ENCODE measurements at regions not wholly inside any gene's neighbourhood (a gene's known extent, or its start where the extent isn't known, plus 50 kb on each side); places are given as distances from the start of the nearest gene placed in this dataset.

- FAIRE-seq (no peak), DNase-seq (ENCODE audit: low spot score) (no peak), ATAC-seq (no peak)
- WGBS (ENCODE audit: low lambda C conversion rate): no CpG with 5 or more reads among the region's 3 CpGs
- H2AFZ ChIP-seq (ENCODE audit: low read length): no peak overlapping the region
- no TSS peak for BruUV-seq (replicated peaks)
- no peaks in the 10 kb centered on the region for H3K4me1 ChIP-seq (ENCODE audit: insufficient read depth, low read length)
- ChIA-PET CTCF (ENCODE audit: low intra/inter-chr PET ratio, low total read pairs) (no interaction called here), POLR2A (no interaction called here)
- no peak overlapping the region for H3K27ac ChIP-seq (ENCODE audit: extremely low read length, insufficient read depth, low read length)
- H3K9me3 ChIP-seq (ENCODE audit: low read length): no peaks in the 10 kb centered on the region
- no peaks in the 10 kb centered on the region for H3K36me3 ChIP-seq (replicated peaks in 1 of 2; ENCODE audit: control insufficient read depth in 1 of 2, insufficient read depth in 2 of 2, low read length in 2 of 2)
- H3K79me2 ChIP-seq (ENCODE audit: insufficient read depth, low read length): no peaks in the 10 kb centered on the region
- H3K9ac ChIP-seq (ENCODE audit: insufficient read depth, low read depth, low read length): no peak overlapping the region
- no peaks in the 10 kb centered on the region for H4K20me1 ChIP-seq (ENCODE audit: insufficient read depth, low read length)
- no peaks in the 10 kb centered on the region for H3K27me3 ChIP-seq (ENCODE audit: control insufficient read depth in 1 of 2, insufficient read depth in 2 of 2, low read length in 2 of 2)
- no peak overlapping the region for H3K4me2 ChIP-seq (ENCODE audit: low read depth, low read length)
- H3K4me3 ChIP-seq (replicated peaks in 1 of 3; ENCODE audit: insufficient read depth in 1 of 3, low read depth in 2 of 3, low read length in 3 of 3): no peak overlapping the region
- intact Hi-C loops (cut with micrococcal nuclease; ENCODE audit: unreplicated experiment): no loop called here
- in situ Hi-C loops (cut with HindIII; ENCODE audit: extremely low pct_ligation_motif_present, low pct_unique_long_range_greater_than_20kb): no loop called here
- TF ChIP-seq ATF6 (CRISPR knock-in tag; conservative IDR thresholded peaks at IDR 0.05) (no peak), GLMP (CRISPR knock-in tag; IDR thresholded peaks at IDR 0.05; ENCODE audit: borderline replicate concordance) (no peak), ZNF253 (CRISPR knock-in tag; IDR thresholded peaks at IDR 0.05; ENCODE audit: borderline replicate concordance) (no peak), PBX3 (CRISPR knock-in tag; IDR thresholded peaks at IDR 0.05; ENCODE audit: borderline replicate concordance) (no peak), CHCHD3 (CRISPR knock-in tag; IDR thresholded peaks at IDR 0.05) (no peak), ZNF569 (CRISPR knock-in tag; IDR thresholded peaks at IDR 0.05; ENCODE audit: borderline replicate concordance) (no peak), ZNF556 (CRISPR knock-in tag; IDR thresholded peaks at IDR 0.05; ENCODE audit: borderline replicate concordance) (no peak), AHR (CRISPR knock-in tag; IDR thresholded peaks at IDR 0.05) (no peak), SMAD9 (CRISPR knock-in tag; IDR thresholded peaks at IDR 0.05) (no peak), ZNF816 (CRISPR knock-in tag; IDR thresholded peaks at IDR 0.05; ENCODE audit: borderline replicate concordance) (no peak), ZBTB20 (CRISPR knock-in tag; IDR thresholded peaks at IDR 0.05; ENCODE audit: borderline replicate concordance, low read depth) (no peak), BHLHE40 (IDR thresholded peaks at IDR 0.05; ENCODE audit: low read length) (no peak), MTF2 (CRISPR knock-in tag; IDR thresholded peaks at IDR 0.05; ENCODE audit: borderline replicate concordance) (no peak), ZNF800 (CRISPR knock-in tag; IDR thresholded peaks at IDR 0.05) (no peak), IRF9 (CRISPR knock-in tag; IDR thresholded peaks at IDR 0.05; ENCODE audit: borderline replicate concordance) (no peak), TERF1 (CRISPR knock-in tag; IDR thresholded peaks at IDR 0.05) (no peak)
Measured at GRCh38 chrX:65828599-65828998, 161.1 kb downstream of the MSN start.

Measured in HepG2 (cell line).